H1 (cell line): ENCODE measurements at regions not wholly inside any gene's neighbourhood (a gene's known extent, or its start where the extent isn't known, plus 50 kb on each side); places are given as distances from the start of the nearest gene placed in this dataset.

Source experiments
- BRCA1 ChIP-seq: IDR thresholded peaks from 2 replicates; pipeline ENCODE4 v1.6.1; 2012; ENCODE audit warnings: low read depth, low read length, improper control_type of control experiment
- CBX5 ChIP-seq: fragments of 300-800, 300-1000 bp; sonication (generic); IDR thresholded peaks from 2 replicates; pipeline ENCODE4 v1.7.1; 2016; ENCODE audit warnings: antibody characterized with exemption, low read length, low read depth
- EP300 ChIP-seq, 2 experiments: IDR thresholded peaks; 1 replicate in 1 of 2; 2 replicates in 1 of 2; pipeline ENCODE4 v1.6.1; 2011 to 2012; ENCODE audit warnings: low read depth in 2 of 2, low read length in 2 of 2, mild to moderate bottlenecking in 2 of 2, borderline replicate concordance in 1 of 2, inconsistent platforms in 1 of 2, moderate library complexity in 1 of 2
- KDM5A ChIP-seq: fragments of 200-600 bp; IDR thresholded peaks from 2 replicates; pipeline ENCODE4 v1.7.1; 2012; ENCODE audit warnings: mild to moderate bottlenecking, low read length, inconsistent platforms, mixed read lengths
- PHF8 ChIP-seq: fragments of 200-600 bp; sonication (generic); conservative IDR thresholded peaks from 2 replicates; pipeline ENCODE4 v1.7.1; 2012; ENCODE audit warnings: low read depth, mild to moderate bottlenecking, inconsistent platforms, low read length, moderate library complexity
- SIN3A ChIP-seq, 2 experiments: IDR thresholded peaks in 1 of 2; conservative IDR thresholded peaks in 1 of 2; 2 replicates each; pipeline ENCODE4 v1.6.1; 2011 to 2012; ENCODE audit warnings: low read length in 2 of 2, improper control_type of control experiment in 1 of 2, low read depth in 1 of 2, mild to moderate bottlenecking in 1 of 2
- TBP ChIP-seq: IDR thresholded peaks from 2 replicates; pipeline ENCODE4 v1.6.1; 2011; ENCODE audit warnings: low read depth, low read length, improper control_type of control experiment

- no peak for TF ChIP-seq BRCA1
- TF ChIP-seq EP300 (IDR thresholded peaks at IDR 0.05; ENCODE audit: borderline replicate concordance in 1 of 2, low read depth in 2 of 2, low read length in 2 of 2) = no peak
- TF ChIP-seq PHF8 = no peak
- TF ChIP-seq CBX5 = no peak
- no peak for TF ChIP-seq KDM5A
- TF ChIP-seq TBP = no peak
- no peak for TF ChIP-seq SIN3A (conservative IDR thresholded peaks at IDR 0.05 in 1 of 2, IDR thresholded peaks at IDR 0.05 in 1 of 2; ENCODE audit: low read depth in 1 of 2, low read length in 2 of 2)
These were observed 479.1 kb downstream of the SUCLA2 start (continued) for GRCh38 chr13:47521890-47522487.
